T-helper 2 cell treated with Interferon-gamma antibody and Interleukin-4, amounts not matched to agents 5 μg/mL and 100 μg/mL, for 36 hours (primary cell): ENCODE measurements at regions not wholly inside any gene's neighbourhood (a gene's known extent, or its start where the extent isn't known, plus 50 kb on each side); places are given as distances from the start of the nearest gene placed in this dataset.

Source experiments
- DNase-seq: peaks from one replicate; pipeline ENCODE4 v3.0.0; 2021; ENCODE audit warnings: low spot score
- H3K27ac Mint-ChIP-seq: one replicate; pipeline ENCODE4 v1.8.0; 2021; ENCODE audit warnings: mild to moderate bottlenecking, mixed read lengths
- H3K27me3 Mint-ChIP-seq: one replicate; pipeline ENCODE4 v1.8.0; 2021; ENCODE audit warnings: low read depth, mixed read lengths
- H3K36me3 Mint-ChIP-seq: one replicate; pipeline ENCODE4 v1.8.0; 2021; ENCODE audit warnings: low read depth, mixed read lengths
- H3K4me1 Mint-ChIP-seq: one replicate; pipeline ENCODE4 v1.8.0; 2021; ENCODE audit warnings: low read depth, mixed read lengths
- H3K4me3 Mint-ChIP-seq: one replicate; pipeline ENCODE4 v1.8.0; 2022; ENCODE audit warnings: mild to moderate bottlenecking, moderate library complexity, mixed read lengths
- H3K9me3 Mint-ChIP-seq: one replicate; pipeline ENCODE4 v1.8.0; 2021; ENCODE audit warnings: mixed read lengths

- no peaks in the 10 kb centered on the region for H3K27me3 Mint-ChIP-seq
- no peak overlapping the region for H3K27ac Mint-ChIP-seq
- H3K4me1 Mint-ChIP-seq: no peaks in the 10 kb centered on the region
- no peak overlapping the region for H3K4me3 Mint-ChIP-seq
- peaks cover 31% of the 10 kb centered on the region for H3K9me3 Mint-ChIP-seq
- no peak for DNase-seq
- H3K36me3 Mint-ChIP-seq: no peaks in the 10 kb centered on the region
These were observed 206.4 kb upstream of the GALNT17 start for GRCh38 chr7:70925411-70926115.

GRCh38 chr7:70926666-70927065, 205.3 kb upstream of the GALNT17 start:
- DNase-seq: no peak
- no peaks in the 10 kb centered on the region for H3K4me1 Mint-ChIP-seq
- no peaks in the 10 kb centered on the region for H3K36me3 Mint-ChIP-seq
- H3K9me3 Mint-ChIP-seq: peaks cover 36% of the 10 kb centered on the region
- no peak overlapping the region for H3K27ac Mint-ChIP-seq
- H3K27me3 Mint-ChIP-seq: no peaks in the 10 kb centered on the region
- no peak overlapping the region for H3K4me3 Mint-ChIP-seq

- Mint-ChIP-seq H3K4me1 (no peaks in the 10 kb centered on the region), H3K4me3 (no peak overlapping the region), H3K36me3 (no peaks in the 10 kb centered on the region), H3K27me3 (no peaks in the 10 kb centered on the region), H3K9me3 (peaks cover 49% of the 10 kb centered on the region), H3K27ac (no peak overlapping the region)
- no peak for DNase-seq
These were observed 196.6 kb upstream of the GALNT17 start for GRCh38 chr7:70935311-70935710.

GRCh38 chr7:70935854-70936253, 196.1 kb upstream of the GALNT17 start:
- H3K4me3 Mint-ChIP-seq: no peak overlapping the region
- no peaks in the 10 kb centered on the region for H3K4me1 Mint-ChIP-seq
- DNase-seq: no peak
- H3K27me3 Mint-ChIP-seq: no peaks in the 10 kb centered on the region
- H3K36me3 Mint-ChIP-seq: no peaks in the 10 kb centered on the region
- peaks cover 50% of the 10 kb centered on the region for H3K9me3 Mint-ChIP-seq
- no peak overlapping the region for H3K27ac Mint-ChIP-seq

- Mint-ChIP-seq H3K9me3 (peaks cover 55% of the 10 kb centered on the region), H3K4me3 (no peak overlapping the region), H3K36me3 (no peaks in the 10 kb centered on the region), H3K4me1 (no peaks in the 10 kb centered on the region), H3K27ac (no peak overlapping the region), H3K27me3 (no peaks in the 10 kb centered on the region)
- no peak for DNase-seq
These were observed 194.5 kb upstream of the GALNT17 start for GRCh38 chr7:70937424-70937823.

- Mint-ChIP-seq H3K27ac (no peak overlapping the region), H3K9me3 (peaks cover 64% of the 10 kb centered on the region), H3K4me1 (no peaks in the 10 kb centered on the region), H3K36me3 (no peaks in the 10 kb centered on the region), H3K4me3 (no peak overlapping the region), H3K27me3 (no peaks in the 10 kb centered on the region)
- DNase-seq: no peak
These were observed 191.3 kb upstream of the GALNT17 start for GRCh38 chr7:70940597-70940996.

- H3K4me1 Mint-ChIP-seq: no peaks in the 10 kb centered on the region
- no peaks in the 10 kb centered on the region for H3K36me3 Mint-ChIP-seq
- H3K27me3 Mint-ChIP-seq: no peaks in the 10 kb centered on the region
- no peak overlapping the region for H3K4me3 Mint-ChIP-seq
- H3K9me3 Mint-ChIP-seq: peaks cover 51% of the 10 kb centered on the region
- DNase-seq: no peak
- H3K27ac Mint-ChIP-seq: no peak overlapping the region
These were observed 189.2 kb upstream of the GALNT17 start for GRCh38 chr7:70942791-70943190.

GRCh38 chr7:70944516-70944915, 187.4 kb upstream of the GALNT17 start:
- H3K4me1 Mint-ChIP-seq: no peaks in the 10 kb centered on the region
- H3K36me3 Mint-ChIP-seq: no peaks in the 10 kb centered on the region

GRCh38 chr7:70947181-70947580, 184.8 kb upstream of the GALNT17 start:
- Mint-ChIP-seq H3K27ac (no peak overlapping the region), H3K4me1 (no peaks in the 10 kb centered on the region), H3K27me3 (no peaks in the 10 kb centered on the region), H3K4me3 (no peak overlapping the region), H3K9me3 (peaks cover 53% of the 10 kb centered on the region), H3K36me3 (no peaks in the 10 kb centered on the region)
- no peak for DNase-seq

More at GRCh38 chr7:70944516-70944915, 187.4 kb upstream of the GALNT17 start:
- DNase-seq: no peak
- H3K27me3 Mint-ChIP-seq: no peaks in the 10 kb centered on the region
- H3K4me3 Mint-ChIP-seq: no peak overlapping the region
- no peak overlapping the region for H3K27ac Mint-ChIP-seq
- peaks cover 49% of the 10 kb centered on the region for H3K9me3 Mint-ChIP-seq

GRCh38 chr7:70949862-70950261, 182.1 kb upstream of the GALNT17 start:
- Mint-ChIP-seq H3K4me3 (no peak overlapping the region), H3K9me3 (peaks cover 48% of the 10 kb centered on the region), H3K4me1 (no peaks in the 10 kb centered on the region), H3K27ac (no peak overlapping the region), H3K36me3 (no peaks in the 10 kb centered on the region), H3K27me3 (no peaks in the 10 kb centered on the region)
- DNase-seq: no peak

- no peaks in the 10 kb centered on the region for H3K36me3 Mint-ChIP-seq
- no peaks in the 10 kb centered on the region for H3K4me1 Mint-ChIP-seq
- H3K4me3 Mint-ChIP-seq: no peak overlapping the region
- no peak for DNase-seq
- H3K9me3 Mint-ChIP-seq: peaks cover 39% of the 10 kb centered on the region
- H3K27ac Mint-ChIP-seq: no peak overlapping the region
- H3K27me3 Mint-ChIP-seq: no peaks in the 10 kb centered on the region
These were observed 180.5 kb upstream of the GALNT17 start for GRCh38 chr7:70951271-70951962.

- Mint-ChIP-seq H3K4me3 (no peak overlapping the region), H3K27ac (no peak overlapping the region), H3K36me3 (no peaks in the 10 kb centered on the region), H3K27me3 (no peaks in the 10 kb centered on the region), H3K4me1 (no peaks in the 10 kb centered on the region), H3K9me3 (peaks cover 43% of the 10 kb centered on the region)
- DNase-seq: no peak
These were observed 179.6 kb upstream of the GALNT17 start for GRCh38 chr7:70952311-70952710.

GRCh38 chr7:70953331-70953741, 178.6 kb upstream of the GALNT17 start:
- H3K27ac Mint-ChIP-seq: no peak overlapping the region
- peaks cover 39% of the 10 kb centered on the region for H3K9me3 Mint-ChIP-seq
- H3K27me3 Mint-ChIP-seq: no peaks in the 10 kb centered on the region
- no peak for DNase-seq
- no peaks in the 10 kb centered on the region for H3K4me1 Mint-ChIP-seq
- H3K36me3 Mint-ChIP-seq: no peaks in the 10 kb centered on the region
- H3K4me3 Mint-ChIP-seq: no peak overlapping the region

GRCh38 chr7:70953796-70954195, 178.1 kb upstream of the GALNT17 start:
- no peak overlapping the region for H3K27ac Mint-ChIP-seq
- H3K4me3 Mint-ChIP-seq: no peak overlapping the region
- H3K27me3 Mint-ChIP-seq: no peaks in the 10 kb centered on the region
- peaks cover 39% of the 10 kb centered on the region for H3K9me3 Mint-ChIP-seq
- DNase-seq: no peak
- H3K36me3 Mint-ChIP-seq: no peaks in the 10 kb centered on the region
- no peaks in the 10 kb centered on the region for H3K4me1 Mint-ChIP-seq
